ENCODE measurements at regions not wholly inside any gene's neighbourhood (a gene's known extent, or its start where the extent isn't known, plus 50 kb on each side); places are given as distances from the start of the nearest gene placed in this dataset.

DNA sequence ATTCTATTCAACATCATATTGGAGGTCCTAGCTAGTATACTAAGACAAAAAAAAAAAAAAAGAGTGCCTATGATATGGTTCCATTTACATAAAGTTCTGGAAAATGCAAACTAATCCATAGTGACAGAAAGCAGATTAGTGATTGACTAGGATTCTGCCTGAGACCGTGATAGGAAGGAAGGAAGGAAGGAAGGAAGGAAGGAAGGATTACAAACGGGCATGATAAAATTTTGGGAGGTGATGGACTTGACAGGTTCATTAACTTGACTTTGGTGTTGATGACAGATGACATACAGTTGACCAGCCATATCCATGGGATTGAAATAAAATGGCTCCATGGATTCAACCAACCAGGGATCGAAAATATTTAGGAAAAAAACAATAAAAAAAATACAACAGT lies 79.1 kb upstream of the MAN2A1 start:
- H3K4me1 ChIP-seq (ENCODE audit: control insufficient read depth, insufficient read depth, low read length, unreplicated experiment): no peaks in the 10 kb centered on the region
- H3K79me2 ChIP-seq (ENCODE audit: control insufficient read depth, insufficient read depth, low read length, unreplicated experiment): no peaks in the 10 kb centered on the region
- H3K27me3 ChIP-seq (ENCODE audit: insufficient read depth, low read length): no peaks in the 10 kb centered on the region
- no peak overlapping the region for H3K27ac ChIP-seq (ENCODE audit: low read depth, low read length)
- H3K36me3 ChIP-seq (ENCODE audit: insufficient read depth, low read length): no peaks in the 10 kb centered on the region
- no peak overlapping the region for H2AFZ ChIP-seq (ENCODE audit: low read length, unreplicated experiment)
- H3K4me3 ChIP-seq (ENCODE audit: low read depth, low read length): no peak overlapping the region

- H3K79me2 ChIP-seq (ENCODE audit: control insufficient read depth, insufficient read depth, low read length, unreplicated experiment): no peaks in the 10 kb centered on the region
- H3K4me1 ChIP-seq (ENCODE audit: control insufficient read depth, insufficient read depth, low read length, unreplicated experiment): no peaks in the 10 kb centered on the region
- H3K4me3 ChIP-seq (ENCODE audit: low read depth, low read length): no peak overlapping the region
- H3K27ac ChIP-seq (ENCODE audit: low read depth, low read length): no peak overlapping the region
- H3K27me3 ChIP-seq (ENCODE audit: insufficient read depth, low read length): no peaks in the 10 kb centered on the region
- no peak overlapping the region for H2AFZ ChIP-seq (ENCODE audit: low read length, unreplicated experiment)
- H3K36me3 ChIP-seq (ENCODE audit: insufficient read depth, low read length): no peaks in the 10 kb centered on the region
These were observed 84.5 kb upstream of the MAN2A1 start for GRCh38 chr5:109605207-109605730.

DNA sequence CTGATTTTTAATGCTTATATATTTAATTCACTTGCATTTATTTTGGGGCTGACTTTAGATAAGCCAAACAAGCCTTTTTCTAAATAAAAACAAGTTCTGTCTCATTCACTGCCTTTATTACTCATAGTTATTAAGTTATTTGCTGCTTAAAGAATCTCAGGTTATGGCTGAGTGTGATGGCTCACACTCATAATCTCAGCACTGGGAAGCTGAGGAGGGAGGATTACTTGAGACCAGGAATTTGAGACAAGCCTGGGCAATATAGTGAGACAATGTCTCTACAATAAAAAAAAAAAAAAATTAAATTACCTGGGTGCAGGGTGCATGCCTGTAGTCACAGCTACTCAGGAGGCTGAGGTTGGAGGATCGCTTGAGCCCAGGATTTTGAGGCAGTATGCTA lies 85.0 kb upstream of the MAN2A1 start:
- no peak overlapping the region for H3K27ac ChIP-seq (ENCODE audit: low read depth, low read length)
- no peak overlapping the region for H2AFZ ChIP-seq (ENCODE audit: low read length, unreplicated experiment)
- H3K36me3 ChIP-seq (ENCODE audit: insufficient read depth, low read length): no peaks in the 10 kb centered on the region
- no peak overlapping the region for H3K4me3 ChIP-seq (ENCODE audit: low read depth, low read length)
- no peaks in the 10 kb centered on the region for H3K4me1 ChIP-seq (ENCODE audit: control insufficient read depth, insufficient read depth, low read length, unreplicated experiment)
- no peaks in the 10 kb centered on the region for H3K27me3 ChIP-seq (ENCODE audit: insufficient read depth, low read length)
- no peaks in the 10 kb centered on the region for H3K79me2 ChIP-seq (ENCODE audit: control insufficient read depth, insufficient read depth, low read length, unreplicated experiment)

GRCh38 chr5:109601736-109602135 lies 88.0 kb upstream of the MAN2A1 start:
- Histone ChIP-seq H2AFZ (ENCODE audit: low read length, unreplicated experiment) (no peak overlapping the region), H3K4me3 (ENCODE audit: low read depth, low read length) (no peak overlapping the region), H3K36me3 (ENCODE audit: insufficient read depth, low read length) (no peaks in the 10 kb centered on the region), H3K27ac (ENCODE audit: low read depth, low read length) (no peak overlapping the region), H3K79me2 (ENCODE audit: control insufficient read depth, insufficient read depth, low read length, unreplicated experiment) (no peaks in the 10 kb centered on the region), H3K4me1 (ENCODE audit: control insufficient read depth, insufficient read depth, low read length, unreplicated experiment) (no peaks in the 10 kb centered on the region), H3K27me3 (ENCODE audit: insufficient read depth, low read length) (no peaks in the 10 kb centered on the region)

GRCh38 chr5:109597893-109598292 lies 91.8 kb upstream of the MAN2A1 start:
- Histone ChIP-seq H3K27ac (ENCODE audit: low read depth, low read length) (no peak overlapping the region), H3K4me1 (ENCODE audit: control insufficient read depth, insufficient read depth, low read length, unreplicated experiment) (no peaks in the 10 kb centered on the region), H2AFZ (ENCODE audit: low read length, unreplicated experiment) (no peak overlapping the region), H3K79me2 (ENCODE audit: control insufficient read depth, insufficient read depth, low read length, unreplicated experiment) (no peaks in the 10 kb centered on the region), H3K27me3 (ENCODE audit: insufficient read depth, low read length) (no peaks in the 10 kb centered on the region), H3K4me3 (ENCODE audit: low read depth, low read length) (no peak overlapping the region), H3K36me3 (ENCODE audit: insufficient read depth, low read length) (no peaks in the 10 kb centered on the region)

DNA sequence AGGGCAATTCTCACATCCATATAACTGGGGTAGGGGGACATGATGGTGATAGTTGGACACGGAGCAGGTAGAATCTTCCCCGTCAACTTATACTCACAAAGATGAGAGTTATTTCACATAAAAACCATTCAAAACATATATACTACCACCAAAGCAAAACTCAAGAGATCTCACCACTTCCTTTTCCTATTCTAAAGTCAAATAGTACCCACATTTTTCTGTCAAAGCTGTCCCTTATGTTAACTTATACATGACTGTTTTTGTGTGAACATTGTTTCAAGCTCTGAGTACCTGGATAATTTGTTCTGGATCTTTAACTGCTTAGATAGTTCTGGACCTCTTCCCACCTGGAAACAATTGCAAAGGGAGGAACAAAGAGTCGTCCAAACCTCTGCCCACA lies 95.5 kb upstream of the MAN2A1 start:
- no peak overlapping the region for H3K27ac ChIP-seq (ENCODE audit: low read depth, low read length)
- no peak overlapping the region for H3K4me3 ChIP-seq (ENCODE audit: low read depth, low read length)
- no peak overlapping the region for H2AFZ ChIP-seq (ENCODE audit: low read length, unreplicated experiment)
- H3K27me3 ChIP-seq (ENCODE audit: insufficient read depth, low read length): no peaks in the 10 kb centered on the region
- no peaks in the 10 kb centered on the region for H3K79me2 ChIP-seq (ENCODE audit: control insufficient read depth, insufficient read depth, low read length, unreplicated experiment)
- H3K4me1 ChIP-seq (ENCODE audit: control insufficient read depth, insufficient read depth, low read length, unreplicated experiment): no peaks in the 10 kb centered on the region
- no peaks in the 10 kb centered on the region for H3K36me3 ChIP-seq (ENCODE audit: insufficient read depth, low read length)

DNA sequence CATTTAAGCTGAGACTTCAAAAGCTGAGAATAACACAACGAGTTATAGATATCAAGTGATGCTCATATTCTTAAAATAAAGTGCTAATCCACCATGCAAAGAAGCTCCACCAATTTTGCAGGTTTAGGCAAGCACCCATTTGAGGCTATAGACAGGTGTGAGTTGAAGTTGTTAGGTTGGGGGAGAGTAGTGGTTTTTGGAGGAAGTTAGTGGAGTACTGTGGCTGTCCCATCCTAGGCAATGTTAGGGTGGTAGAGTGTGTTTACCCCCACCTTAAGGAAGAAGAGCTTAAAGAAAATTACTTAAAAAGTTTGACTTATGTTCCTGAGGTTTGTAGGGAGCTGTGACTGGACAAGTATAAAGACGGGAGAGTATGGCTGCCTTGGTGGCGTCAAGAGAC lies 98.9 kb upstream of the MAN2A1 start:
- no peaks in the 10 kb centered on the region for H3K27me3 ChIP-seq (ENCODE audit: insufficient read depth, low read length)
- no peaks in the 10 kb centered on the region for H3K79me2 ChIP-seq (ENCODE audit: control insufficient read depth, insufficient read depth, low read length, unreplicated experiment)
- H2AFZ ChIP-seq (ENCODE audit: low read length, unreplicated experiment): no peak overlapping the region
- H3K4me1 ChIP-seq (ENCODE audit: control insufficient read depth, insufficient read depth, low read length, unreplicated experiment): no peaks in the 10 kb centered on the region
- no peaks in the 10 kb centered on the region for H3K36me3 ChIP-seq (ENCODE audit: insufficient read depth, low read length)
- no peak overlapping the region for H3K4me3 ChIP-seq (ENCODE audit: low read depth, low read length)
- no peak overlapping the region for H3K27ac ChIP-seq (ENCODE audit: low read depth, low read length)

DNA sequence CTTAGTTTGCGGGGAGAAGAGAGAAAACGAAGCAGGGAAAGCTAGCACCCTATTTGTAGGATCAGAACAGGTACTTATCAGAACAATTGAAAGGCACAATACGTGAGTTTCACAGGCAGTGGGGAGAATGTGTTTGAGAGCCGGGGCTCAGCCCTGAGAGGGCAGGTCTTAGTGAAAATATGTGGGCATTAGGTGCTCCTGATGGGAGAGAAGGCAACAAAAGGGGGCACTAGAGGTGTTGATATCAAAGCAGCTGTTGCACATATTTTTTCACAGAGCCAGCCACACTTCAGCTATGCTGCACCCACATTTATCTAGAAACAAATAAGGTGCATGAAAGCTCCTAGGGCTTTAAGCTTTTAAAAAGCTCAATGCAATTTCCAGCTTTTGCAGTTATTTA lies 99.7 kb upstream of the MAN2A1 start:
- no peaks in the 10 kb centered on the region for H3K36me3 ChIP-seq (ENCODE audit: insufficient read depth, low read length)
- H3K79me2 ChIP-seq (ENCODE audit: control insufficient read depth, insufficient read depth, low read length, unreplicated experiment): no peaks in the 10 kb centered on the region
- H3K4me1 ChIP-seq (ENCODE audit: control insufficient read depth, insufficient read depth, low read length, unreplicated experiment): no peaks in the 10 kb centered on the region
- H3K27ac ChIP-seq (ENCODE audit: low read depth, low read length): no peak overlapping the region
- H3K4me3 ChIP-seq (ENCODE audit: low read depth, low read length): no peak overlapping the region
- H2AFZ ChIP-seq (ENCODE audit: low read length, unreplicated experiment): no peak overlapping the region
- H3K27me3 ChIP-seq (ENCODE audit: insufficient read depth, low read length): no peaks in the 10 kb centered on the region

GRCh38 chr5:109589239-109589638 lies 100.5 kb upstream of the MAN2A1 start:
- no peaks in the 10 kb centered on the region for H3K36me3 ChIP-seq (ENCODE audit: insufficient read depth, low read length)
- no peak overlapping the region for H3K4me3 ChIP-seq (ENCODE audit: low read depth, low read length)
- no peak overlapping the region for H3K27ac ChIP-seq (ENCODE audit: low read depth, low read length)
- no peaks in the 10 kb centered on the region for H3K27me3 ChIP-seq (ENCODE audit: insufficient read depth, low read length)
- H3K79me2 ChIP-seq (ENCODE audit: control insufficient read depth, insufficient read depth, low read length, unreplicated experiment): no peaks in the 10 kb centered on the region
- no peak overlapping the region for H2AFZ ChIP-seq (ENCODE audit: low read length, unreplicated experiment)
- H3K4me1 ChIP-seq (ENCODE audit: control insufficient read depth, insufficient read depth, low read length, unreplicated experiment): no peaks in the 10 kb centered on the region

DNA sequence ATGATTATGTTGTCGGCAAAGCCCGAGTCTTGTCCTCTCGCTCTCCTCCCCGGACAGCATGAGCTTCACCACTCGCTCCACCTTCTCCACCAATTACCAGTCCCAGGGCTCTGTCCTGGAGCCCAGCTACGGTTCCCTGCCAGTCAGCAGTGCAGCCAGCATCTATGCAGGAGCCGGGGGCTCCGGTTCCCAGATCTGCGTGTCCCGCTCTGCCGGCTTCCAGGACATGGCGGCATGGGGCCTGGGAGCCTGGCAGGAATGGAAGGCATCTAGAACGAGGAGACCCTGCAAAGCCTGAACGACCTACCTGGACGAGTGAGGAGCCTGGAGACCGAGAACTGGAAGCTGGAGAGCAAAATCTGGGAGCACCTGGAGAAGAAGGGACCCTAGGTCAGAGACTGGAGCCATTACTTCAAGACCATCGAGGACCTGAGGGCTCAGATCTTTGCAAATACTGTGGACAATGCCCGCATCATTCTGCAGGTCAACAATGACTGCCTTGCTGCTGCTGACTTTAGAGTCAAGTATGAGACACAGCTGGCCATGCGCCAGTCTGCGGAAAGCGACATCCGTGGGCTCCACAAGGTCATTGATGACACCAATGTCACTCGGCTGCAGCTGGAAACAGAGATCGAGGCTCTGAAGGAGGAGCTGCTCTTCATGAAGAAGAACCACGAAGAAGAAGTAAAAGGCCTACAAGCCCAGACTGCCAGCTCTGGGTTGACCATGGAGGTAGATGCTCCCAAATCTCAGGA lies 101.3 kb upstream of the MAN2A1 start:
- H3K4me1 ChIP-seq (ENCODE audit: control insufficient read depth, insufficient read depth, low read length, unreplicated experiment): no peaks in the 10 kb centered on the region
- no peak overlapping the region for H2AFZ ChIP-seq (ENCODE audit: low read length, unreplicated experiment)
- H3K4me3 ChIP-seq (ENCODE audit: low read depth, low read length): no peak overlapping the region
- H3K27ac ChIP-seq (ENCODE audit: low read depth, low read length): no peak overlapping the region
- no peaks in the 10 kb centered on the region for H3K79me2 ChIP-seq (ENCODE audit: control insufficient read depth, insufficient read depth, low read length, unreplicated experiment)
- H3K27me3 ChIP-seq (ENCODE audit: insufficient read depth, low read length): no peaks in the 10 kb centered on the region
- H3K36me3 ChIP-seq (ENCODE audit: insufficient read depth, low read length): no peaks in the 10 kb centered on the region

GRCh38 chr5:109584986-109585599 lies 104.6 kb upstream of the MAN2A1 start:
- no peak overlapping the region for H2AFZ ChIP-seq (ENCODE audit: low read length, unreplicated experiment)
- no peaks in the 10 kb centered on the region for H3K4me1 ChIP-seq (ENCODE audit: control insufficient read depth, insufficient read depth, low read length, unreplicated experiment)
- no peaks in the 10 kb centered on the region for H3K79me2 ChIP-seq (ENCODE audit: control insufficient read depth, insufficient read depth, low read length, unreplicated experiment)
- H3K27ac ChIP-seq (ENCODE audit: low read depth, low read length): no peak overlapping the region
- H3K27me3 ChIP-seq (ENCODE audit: insufficient read depth, low read length): no peaks in the 10 kb centered on the region
- H3K4me3 ChIP-seq (ENCODE audit: low read depth, low read length): no peak overlapping the region
- no peaks in the 10 kb centered on the region for H3K36me3 ChIP-seq (ENCODE audit: insufficient read depth, low read length)

Measured in ACC112 (cell line).